ENCODE measurements at regions not wholly inside any gene's neighbourhood (a gene's known extent, or its start where the extent isn't known, plus 50 kb on each side); places are given as distances from the start of the nearest gene placed in this dataset.

DNA sequence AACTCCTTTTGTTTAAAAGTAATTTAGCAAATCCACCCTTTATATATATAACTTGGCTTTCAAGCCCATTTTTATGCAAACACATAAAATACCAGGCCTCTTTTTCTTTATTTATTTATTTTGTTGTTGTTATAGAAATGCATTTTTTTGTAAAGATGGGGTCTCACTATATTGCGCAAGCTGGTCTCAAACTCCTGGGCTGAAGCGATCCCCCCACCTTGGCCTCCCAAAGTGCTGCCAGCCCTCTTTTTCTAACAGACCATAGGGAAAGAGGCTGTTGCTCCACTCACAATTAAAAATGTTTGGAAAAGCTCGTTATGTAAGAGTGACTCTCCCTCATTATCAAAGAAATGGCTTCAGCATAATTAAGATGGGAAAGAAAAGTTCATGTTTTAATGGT is 440.9 kb downstream of the HACE1 start (continued):
- TF ChIP-seq CHD1 (IDR thresholded peaks at IDR 0.05; ENCODE audit: low read length) = no peak
- no peak for TF ChIP-seq TBP (optimal IDR thresholded peaks at IDR 0.05; ENCODE audit: low read depth, low read length)
- TF ChIP-seq, protein P1, sequence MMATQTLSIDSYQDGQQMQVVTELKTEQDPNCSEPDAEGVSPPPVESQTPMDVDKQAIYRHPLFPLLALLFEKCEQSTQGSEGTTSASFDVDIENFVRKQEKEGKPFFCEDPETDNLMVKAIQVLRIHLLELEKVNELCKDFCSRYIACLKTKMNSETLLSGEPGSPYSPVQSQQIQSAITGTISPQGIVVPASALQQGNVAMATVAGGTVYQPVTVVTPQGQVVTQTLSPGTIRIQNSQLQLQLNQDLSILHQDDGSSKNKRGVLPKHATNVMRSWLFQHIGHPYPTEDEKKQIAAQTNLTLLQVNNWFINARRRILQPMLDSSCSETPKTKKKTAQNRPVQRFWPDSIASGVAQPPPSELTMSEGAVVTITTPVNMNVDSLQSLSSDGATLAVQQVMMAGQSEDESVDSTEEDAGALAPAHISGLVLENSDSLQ (IDR thresholded peaks at IDR 0.05) = no peak

DNA sequence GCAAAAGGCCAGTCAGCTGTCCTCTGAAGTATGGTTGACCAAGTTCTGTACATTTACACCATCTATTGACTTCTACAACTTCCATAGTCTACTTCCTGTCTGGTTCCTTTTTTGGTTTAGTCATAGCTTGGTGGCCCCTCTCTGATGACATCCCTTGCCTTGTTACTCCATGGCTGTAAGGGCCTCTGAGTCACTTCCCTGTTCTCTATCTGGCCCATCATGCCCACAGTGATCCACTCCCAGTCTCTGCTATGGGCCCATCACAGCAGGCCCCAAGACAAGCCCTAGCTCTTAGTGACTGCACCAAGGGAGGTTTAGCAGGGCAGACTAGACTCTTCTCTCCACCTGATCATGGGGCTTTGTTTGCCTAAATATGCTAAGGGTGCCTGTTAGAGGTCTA is 441.6 kb downstream of the HACE1 start:
- H2AFZ ChIP-seq (ENCODE audit: low read depth, low read length) = no peak overlapping the region
- no peaks in the 10 kb centered on the region for H4K20me1 ChIP-seq (replicated peaks; ENCODE audit: control insufficient read depth, insufficient read depth, low read length)
- no peaks in the 10 kb centered on the region; a peak in 1 of 5 replicates for H3K4me1 ChIP-seq (replicated peaks in 1 of 2; ENCODE audit: control insufficient read depth in 2 of 2, insufficient read depth in 2 of 2, low read length in 2 of 2)
- TF ChIP-seq POLR3A (IDR thresholded peaks at IDR 0.05; ENCODE audit: borderline replicate concordance, extremely low read depth, insufficient read depth, insufficient read length) = no peak
- TF ChIP-seq DMBX1 (CRISPR knock-in tag; IDR thresholded peaks at IDR 0.05; ENCODE audit: borderline replicate concordance) = 0 out of 2 replicates have a peak, but pooled peaks have one; percentile 13
- 0 out of 2 replicates have a peak, but pooled peaks have one; percentile 6 for TF ChIP-seq ZNF311 (CRISPR knock-in tag; IDR thresholded peaks at IDR 0.05)
- H3K27me3 ChIP-seq (ENCODE audit: control insufficient read depth in 2 of 2, insufficient read depth in 2 of 2, low read length in 2 of 2) = no peaks in the 10 kb centered on the region
- H3K9me1 ChIP-seq (ENCODE audit: control insufficient read depth, insufficient read depth, low read length) = no peaks in the 10 kb centered on the region
- POLR2A ChIA-PET = interaction anchor here (0.6 kb wide), 1 partner anchor 1927 kb away, joined by 3 read pairs; no protein-coding TSS in a partner anchor
- H3K9me3 ChIP-seq (replicated peaks; ENCODE audit: control insufficient read depth, insufficient read depth, low read depth, low read length) = no peaks in the 10 kb centered on the region
- intact Hi-C loops (cut with micrococcal nuclease) = no loop called here
- in situ Hi-C loops (cut with MboI) = no loop called here
- CTCF ChIA-PET (ENCODE audit: low intra/inter-chr PET ratio) = no interaction called here
- no peaks in the 10 kb centered on the region for H3K36me3 ChIP-seq (ENCODE audit: control insufficient read depth, insufficient read depth, low read length)
- BruUV-seq (replicated peaks) = no TSS peak
- FAIRE-seq (no peak), ATAC-seq (peak; percentile 45; the same call in 2 of the 3 replicates), DNase-seq (ENCODE audit: extremely low read depth in 1 of 4, low spot score in 3 of 4) (no peak)
- H3K79me2 ChIP-seq (ENCODE audit: control insufficient read depth, insufficient read depth, low read length) = no peaks in the 10 kb centered on the region
- H3K4me3 ChIP-seq = no peak overlapping the region
- no peak overlapping the region for H3K27ac ChIP-seq (ENCODE audit: extremely low read depth, low read depth, low read length)
- H3K4me2 ChIP-seq (ENCODE audit: insufficient read depth, low read length) = no peak overlapping the region
- H3K9ac ChIP-seq (ENCODE audit: insufficient read depth in 1 of 2, low read depth in 2 of 2, low read length in 2 of 2) = no peak overlapping the region
